AG04449 (cell line): ENCODE measurements at regions not wholly inside any gene's neighbourhood (a gene's known extent, or its start where the extent isn't known, plus 50 kb on each side); places are given as distances from the start of the nearest gene placed in this dataset.

Source experiments
- CTCF ChIA-PET: fragments of 350-600 bp; formaldehyde crosslinking; extraction: SDS; loops from one replicate; lab custom pipeline; 2021; ENCODE audit warnings: antibody characterized with exemption; lab: Yijun Ruan, JAX
- POLR2A ChIA-PET: fragments of 400-600, 350-600 bp; formaldehyde crosslinking; extraction: SDS; loops from one replicate; lab custom pipeline; 2020; ENCODE audit warnings: antibody characterized with exemption, inconsistent platforms; lab: Yijun Ruan, JAX
- DNase-seq: peaks from one replicate; pipeline ENCODE4 v3.0.0-alpha.2; 2010; ENCODE audit warnings: low read depth, low spot score
- H3K4me3 ChIP-seq: 2 replicates; pipeline ENCODE4 v1.5.1; 2011; ENCODE audit warnings: low read depth, mild to moderate bottlenecking, control low read depth, low read length
- TF ChIP-seq, protein P1 (sequence below): IDR thresholded peaks from one replicate; pipeline ENCODE4 v1.5.1; 2011; ENCODE audit warnings: mild to moderate bottlenecking, moderate library complexity, low read length, control low read depth, inconsistent platforms; ENCODE audit not compliant: insufficient read depth; ENCODE audit errors: missing control alignments

DNA sequence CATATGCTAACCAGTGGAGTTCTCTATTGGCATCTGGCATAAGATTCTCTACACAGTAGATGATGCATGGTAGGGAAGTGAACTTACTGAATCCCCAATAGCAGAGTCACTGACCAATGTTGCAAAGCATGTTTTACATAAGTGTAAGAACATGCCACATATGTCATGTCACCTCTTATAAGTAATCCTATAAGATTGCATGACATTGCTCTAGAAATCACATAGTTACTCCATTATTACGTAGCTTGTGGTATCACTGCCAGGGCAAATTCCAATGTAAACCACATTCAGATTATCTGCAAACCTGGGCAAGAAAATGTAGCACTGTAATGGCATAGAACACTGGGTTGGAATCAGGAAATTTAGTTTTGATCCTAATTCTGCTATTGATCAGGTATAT lies 198.2 kb upstream of the UMPS start:
- ChIA-PET CTCF (interaction anchor here (0.7 to 2.8 kb wide), 7 partner anchors 9 to 72 kb away, joined by 3 to 17 read pairs (median 3); no protein-coding TSS in a partner anchor), POLR2A (no interaction called here)
- TF ChIP-seq, protein P1, sequence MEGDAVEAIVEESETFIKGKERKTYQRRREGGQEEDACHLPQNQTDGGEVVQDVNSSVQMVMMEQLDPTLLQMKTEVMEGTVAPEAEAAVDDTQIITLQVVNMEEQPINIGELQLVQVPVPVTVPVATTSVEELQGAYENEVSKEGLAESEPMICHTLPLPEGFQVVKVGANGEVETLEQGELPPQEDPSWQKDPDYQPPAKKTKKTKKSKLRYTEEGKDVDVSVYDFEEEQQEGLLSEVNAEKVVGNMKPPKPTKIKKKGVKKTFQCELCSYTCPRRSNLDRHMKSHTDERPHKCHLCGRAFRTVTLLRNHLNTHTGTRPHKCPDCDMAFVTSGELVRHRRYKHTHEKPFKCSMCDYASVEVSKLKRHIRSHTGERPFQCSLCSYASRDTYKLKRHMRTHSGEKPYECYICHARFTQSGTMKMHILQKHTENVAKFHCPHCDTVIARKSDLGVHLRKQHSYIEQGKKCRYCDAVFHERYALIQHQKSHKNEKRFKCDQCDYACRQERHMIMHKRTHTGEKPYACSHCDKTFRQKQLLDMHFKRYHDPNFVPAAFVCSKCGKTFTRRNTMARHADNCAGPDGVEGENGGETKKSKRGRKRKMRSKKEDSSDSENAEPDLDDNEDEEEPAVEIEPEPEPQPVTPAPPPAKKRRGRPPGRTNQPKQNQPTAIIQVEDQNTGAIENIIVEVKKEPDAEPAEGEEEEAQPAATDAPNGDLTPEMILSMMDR: no peak
- H3K4me3 ChIP-seq: no peak overlapping the region
- no peak for DNase-seq

DNA sequence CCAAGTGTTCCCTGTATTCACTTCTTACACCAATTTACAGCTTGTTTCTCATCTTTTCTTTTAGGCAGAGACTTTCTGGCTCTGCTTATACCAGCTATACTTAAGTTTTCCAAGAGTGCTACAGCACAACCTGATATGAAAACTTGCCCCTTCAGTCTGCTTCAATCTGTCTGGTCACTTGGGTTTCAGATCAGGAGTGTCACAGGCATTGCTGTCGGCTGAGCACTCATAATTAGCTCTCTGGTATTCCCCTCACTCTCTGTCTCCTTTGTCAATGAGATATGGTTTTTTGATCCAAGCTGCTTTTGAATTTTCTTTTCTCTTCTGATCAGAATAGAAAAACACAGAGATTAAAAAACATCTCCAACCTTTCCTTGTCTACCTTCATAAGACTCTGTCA lies 194.9 kb upstream of the UMPS start:
- TF ChIP-seq, protein P1: no peak
- H3K4me3 ChIP-seq: no peak overlapping the region
- POLR2A ChIA-PET: no interaction called here
- no peak for DNase-seq
- CTCF ChIA-PET: interaction anchor here (1.0 to 1.9 kb wide), 3 partner anchors 14 to 67 kb away, joined by 3 to 6 read pairs (median 5); no protein-coding TSS in a partner anchor

DNA sequence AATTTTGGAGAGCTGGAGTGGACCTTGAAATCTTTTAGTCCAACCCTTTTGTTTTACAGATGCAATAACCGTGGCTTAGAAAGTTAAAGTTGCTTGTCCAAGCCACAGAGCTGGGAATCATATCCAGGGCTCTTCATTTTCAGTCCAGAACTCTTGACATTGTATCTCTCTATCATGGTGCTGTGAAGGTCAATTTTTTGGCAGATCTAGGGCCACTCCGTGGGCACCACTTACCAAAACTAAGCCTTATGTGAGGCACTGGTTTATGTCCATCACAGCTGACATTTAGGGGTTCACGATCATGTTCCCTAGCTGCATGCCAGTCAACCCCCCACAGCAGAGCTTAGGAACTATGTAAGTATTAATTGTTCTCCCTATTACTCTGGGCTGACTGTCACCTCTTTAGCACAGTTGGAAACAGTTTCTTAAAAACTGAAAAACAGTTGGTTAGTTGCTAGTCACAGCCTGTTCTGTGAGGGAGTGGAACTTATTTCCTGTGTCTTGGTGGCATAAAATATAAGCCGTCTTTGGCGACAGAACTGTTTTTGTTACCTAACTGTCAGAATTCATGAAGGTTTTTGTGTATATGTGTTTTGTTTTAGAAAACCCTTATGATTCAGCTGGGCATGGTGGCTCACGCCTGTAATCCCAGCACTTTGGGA lies 189.6 kb upstream of the UMPS start:
- ChIA-PET CTCF (interaction anchor here (0.7 to 3.4 kb wide), 6 partner anchors 8 to 189 kb away, joined by 3 to 22 read pairs (median 4); no protein-coding TSS in a partner anchor), POLR2A (no interaction called here)
- H3K4me3 ChIP-seq: no peak overlapping the region

DNA sequence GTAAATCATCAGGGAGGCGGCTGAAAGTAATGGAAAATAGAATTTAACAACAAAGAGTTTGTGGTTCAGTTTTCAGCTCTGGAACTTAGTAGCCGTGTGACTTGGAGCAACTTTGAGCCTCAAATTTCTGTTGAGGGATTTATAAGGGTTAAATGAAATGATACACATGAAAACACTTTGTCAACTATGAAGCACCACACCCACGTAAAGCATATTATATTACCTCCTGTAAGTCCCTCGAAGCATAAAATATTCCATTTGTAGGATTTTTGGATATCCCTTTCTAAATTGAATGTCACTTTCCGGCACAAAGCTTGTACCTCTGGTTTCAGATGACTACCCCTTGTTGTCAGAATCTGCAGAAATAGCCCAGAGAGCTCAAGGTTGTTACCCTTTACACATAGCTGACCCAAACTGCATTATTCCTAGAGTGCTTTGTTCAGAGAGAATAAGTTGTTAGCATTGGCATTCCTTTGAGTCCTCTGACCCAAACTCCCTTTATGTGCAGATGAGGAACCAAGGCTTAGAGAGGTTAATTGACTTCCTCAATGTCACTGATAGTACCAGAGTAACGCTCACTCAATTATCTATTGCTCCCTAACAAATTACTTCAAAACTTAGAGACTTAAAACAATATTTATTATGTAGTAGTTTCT lies 187.9 kb upstream of the UMPS start:
- CTCF ChIA-PET: interaction anchor here (0.9 to 3.4 kb wide), 4 partner anchors 8 to 191 kb away, joined by 3 to 22 read pairs (median 6); no protein-coding TSS in a partner anchor
- TF ChIP-seq, protein P1: no peak
- no peak for DNase-seq
- POLR2A ChIA-PET: no interaction called here
- H3K4me3 ChIP-seq: no peak overlapping the region

More for the DNA sequence above, 189.6 kb upstream of the UMPS start:
- DNase-seq: no peak
- TF ChIP-seq, protein P1: no peak

DNA sequence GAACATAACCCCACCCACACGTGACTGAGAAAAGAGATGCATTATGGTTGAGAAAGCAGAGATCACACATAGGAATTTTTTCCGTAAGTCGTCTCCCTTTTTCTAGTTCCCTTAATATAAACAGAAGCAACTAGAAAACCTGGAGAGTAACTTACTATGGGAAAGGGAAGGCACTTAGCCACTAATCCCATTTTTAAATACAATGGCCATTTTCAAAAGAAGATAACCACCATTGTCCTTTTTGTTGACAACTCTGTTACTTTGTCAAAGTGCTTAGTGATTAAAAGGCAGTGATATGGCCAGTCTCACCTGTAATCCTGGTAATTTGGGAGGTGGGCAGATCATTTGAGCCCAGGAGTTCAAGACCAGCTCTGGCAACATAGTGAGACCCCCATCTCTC lies 184.4 kb upstream of the UMPS start:
- no peak for DNase-seq
- CTCF ChIA-PET: interaction anchor here (1.2 to 8.7 kb wide), 4 partner anchors 8 to 195 kb away, joined by 4 to 121 read pairs (median 35); no protein-coding TSS in a partner anchor
- POLR2A ChIA-PET: no interaction called here
- TF ChIP-seq, protein P1: no peak
- no peak overlapping the region for H3K4me3 ChIP-seq

DNA sequence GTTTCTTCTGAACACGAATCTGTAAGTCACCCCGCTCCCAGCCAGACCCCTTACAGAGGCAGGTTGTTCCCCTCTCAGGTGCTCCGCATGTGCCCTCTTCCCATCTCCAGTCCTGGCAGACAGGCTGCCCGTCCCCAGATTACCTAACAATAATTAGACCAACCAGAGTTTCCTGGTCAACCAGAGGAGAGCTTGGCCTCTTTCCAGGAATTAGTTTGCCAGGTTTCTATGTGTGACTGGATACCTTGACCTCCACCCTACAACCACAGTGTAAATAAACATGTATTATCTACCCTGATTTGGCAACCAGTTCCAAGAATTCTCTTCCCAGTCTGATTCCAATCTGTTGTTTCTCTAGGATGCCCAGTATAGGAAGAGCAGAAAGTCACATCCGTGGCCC lies 178.0 kb upstream of the UMPS start:
- H3K4me3 ChIP-seq: no peak overlapping the region
- ChIA-PET CTCF (interaction anchor here (1.6 to 8.7 kb wide), 8 partner anchors 8 to 201 kb away, joined by 4 to 121 read pairs (median 38); no protein-coding TSS in a partner anchor), POLR2A (no interaction called here)
- TF ChIP-seq, protein P1: no peak
- DNase-seq: no peak
